NB4 (cell line): ENCODE measurements at regions not wholly inside any gene's neighbourhood (a gene's known extent, or its start where the extent isn't known, plus 50 kb on each side); places are given as distances from the start of the nearest gene placed in this dataset.

Experiments
- DNase-seq: peaks from one replicate; pipeline ENCODE4 v3.0.0; 2010; ENCODE audit warnings: low read depth
- H3K4me3 ChIP-seq: one replicate; pipeline ENCODE4 v1.5.1; 2011; ENCODE audit warnings: mild to moderate bottlenecking, low read depth, low read length, moderate library complexity
- CTCF ChIP-seq: IDR thresholded peaks from one replicate; pipeline ENCODE4 v1.5.1; 2012; ENCODE audit warnings: low read depth, low read length
- MAX ChIP-seq: IDR thresholded peaks from 2 replicates; pipeline ENCODE4 v1.6.1; 2011; ENCODE audit warnings: low read depth, low read length
- MYC ChIP-seq: IDR thresholded peaks from 2 replicates; pipeline ENCODE4 v1.6.1; 2011; ENCODE audit warnings: low read depth, low read length
- POLR2A ChIP-seq: IDR thresholded peaks from 2 replicates; pipeline ENCODE4 v1.6.1; 2011; ENCODE audit warnings: mild to moderate bottlenecking; ENCODE audit not compliant: insufficient read length; ENCODE audit errors: extremely low read depth

GRCh38 chr6:122902326-122902725 lies 93.7 kb upstream of the CLVS2 start:
- TF ChIP-seq CTCF (no peak), MAX (no peak), MYC (no peak), POLR2A (no peak)
- DNase-seq, result no peak

GRCh38 chr6:122903266-122903915 lies 92.6 kb upstream of the CLVS2 start:
- no peak overlapping the region for H3K4me3 ChIP-seq
- no peak for DNase-seq
- TF ChIP-seq MYC (no peak), MAX (no peak), CTCF (no peak), POLR2A (no peak)

More at GRCh38 chr6:122902326-122902725, 93.7 kb upstream of the CLVS2 start:
- H3K4me3 ChIP-seq, result no peak overlapping the region

- no peak overlapping the region for H3K4me3 ChIP-seq
- DNase-seq, result no peak
- TF ChIP-seq CTCF (no peak), MAX (no peak), MYC (no peak), POLR2A (no peak)
These were observed 91.9 kb upstream of the CLVS2 start for GRCh38 chr6:122904166-122904565.

GRCh38 chr6:122913558-122913957 lies 82.5 kb upstream of the CLVS2 start:
- no peak for TF ChIP-seq POLR2A
- no peak for TF ChIP-seq CTCF
- no peak for TF ChIP-seq MAX
- TF ChIP-seq MYC, result no peak
- DNase-seq, result no peak
- no peak overlapping the region for H3K4me3 ChIP-seq

- no peak overlapping the region for H3K4me3 ChIP-seq
- DNase-seq, result no peak
- TF ChIP-seq CTCF (no peak), MYC (no peak), POLR2A (no peak)
These were observed 77.3 kb upstream of the CLVS2 start for GRCh38 chr6:122918714-122919113.
